Osteocyte (in vitro differentiated cells): ENCODE measurements at regions not wholly inside any gene's neighbourhood (a gene's known extent, or its start where the extent isn't known, plus 50 kb on each side); places are given as distances from the start of the nearest gene placed in this dataset.

Experiments
- DNase-seq: peaks from one replicate; pipeline ENCODE4 v3.0.0; 2021; ENCODE audit warnings: mixed read lengths; ENCODE audit not compliant: unreplicated experiment; ENCODE audit errors: extremely low spot score
- H3K27ac Mint-ChIP-seq: one replicate; pipeline ENCODE4 v1.8.0; 2021; ENCODE audit warnings: mild to moderate bottlenecking, mixed read lengths; ENCODE audit not compliant: unreplicated experiment
- H3K27me3 Mint-ChIP-seq: one replicate; pipeline ENCODE4 v1.8.0; 2021; ENCODE audit warnings: mixed read lengths; ENCODE audit not compliant: unreplicated experiment
- H3K36me3 Mint-ChIP-seq: one replicate; pipeline ENCODE4 v1.8.0; 2021; ENCODE audit warnings: mixed read lengths; ENCODE audit not compliant: unreplicated experiment
- H3K4me1 Mint-ChIP-seq: one replicate; pipeline ENCODE4 v1.8.0; 2021; ENCODE audit warnings: mixed read lengths; ENCODE audit not compliant: unreplicated experiment
- H3K4me3 Mint-ChIP-seq: one replicate; pipeline ENCODE4 v1.8.0; 2021; ENCODE audit warnings: mild to moderate bottlenecking, moderate library complexity, mixed read lengths; ENCODE audit not compliant: unreplicated experiment
- H3K9me3 Mint-ChIP-seq: one replicate; pipeline ENCODE4 v1.8.0; 2021; ENCODE audit warnings: mixed read lengths; ENCODE audit not compliant: unreplicated experiment
- TF ChIP-seq, protein P1 (sequence below): fragments of 200-600 bp; sonication (generic); IDR thresholded peaks from 2 replicates; pipeline ENCODE4 v1.5.0; 2021; ENCODE audit warnings: antibody characterized with exemption, mild to moderate bottlenecking, moderate library complexity

DNA sequence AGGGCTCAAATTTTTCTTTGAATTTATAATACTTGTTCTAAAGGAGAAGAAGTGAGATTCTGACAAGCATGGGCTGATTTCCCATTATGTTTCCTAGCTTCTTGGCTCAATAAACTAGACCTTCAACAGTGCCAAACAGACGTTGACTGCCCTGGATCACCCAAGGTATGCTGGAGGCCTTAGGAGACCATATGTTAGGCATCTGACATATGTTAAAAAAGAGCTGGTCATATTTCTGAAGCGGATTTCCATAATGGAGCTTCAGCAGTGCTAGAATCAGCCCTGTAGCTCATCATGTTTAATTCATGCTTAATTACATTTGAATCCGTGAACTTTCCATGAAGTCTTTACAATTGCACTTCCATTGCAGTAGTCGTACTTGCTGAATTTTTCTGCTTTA, 653.3 kb downstream of the DIAPH3 start:
- Mint-ChIP-seq H3K4me1 (no peaks in the 10 kb centered on the region), H3K27me3 (no peaks in the 10 kb centered on the region), H3K9me3 (no peaks in the 10 kb centered on the region), H3K36me3 (no peaks in the 10 kb centered on the region), H3K27ac (no peak overlapping the region), H3K4me3 (no peak overlapping the region)
- TF ChIP-seq, protein P1, sequence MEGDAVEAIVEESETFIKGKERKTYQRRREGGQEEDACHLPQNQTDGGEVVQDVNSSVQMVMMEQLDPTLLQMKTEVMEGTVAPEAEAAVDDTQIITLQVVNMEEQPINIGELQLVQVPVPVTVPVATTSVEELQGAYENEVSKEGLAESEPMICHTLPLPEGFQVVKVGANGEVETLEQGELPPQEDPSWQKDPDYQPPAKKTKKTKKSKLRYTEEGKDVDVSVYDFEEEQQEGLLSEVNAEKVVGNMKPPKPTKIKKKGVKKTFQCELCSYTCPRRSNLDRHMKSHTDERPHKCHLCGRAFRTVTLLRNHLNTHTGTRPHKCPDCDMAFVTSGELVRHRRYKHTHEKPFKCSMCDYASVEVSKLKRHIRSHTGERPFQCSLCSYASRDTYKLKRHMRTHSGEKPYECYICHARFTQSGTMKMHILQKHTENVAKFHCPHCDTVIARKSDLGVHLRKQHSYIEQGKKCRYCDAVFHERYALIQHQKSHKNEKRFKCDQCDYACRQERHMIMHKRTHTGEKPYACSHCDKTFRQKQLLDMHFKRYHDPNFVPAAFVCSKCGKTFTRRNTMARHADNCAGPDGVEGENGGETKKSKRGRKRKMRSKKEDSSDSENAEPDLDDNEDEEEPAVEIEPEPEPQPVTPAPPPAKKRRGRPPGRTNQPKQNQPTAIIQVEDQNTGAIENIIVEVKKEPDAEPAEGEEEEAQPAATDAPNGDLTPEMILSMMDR, result no peak
- DNase-seq, result no peak

DNA sequence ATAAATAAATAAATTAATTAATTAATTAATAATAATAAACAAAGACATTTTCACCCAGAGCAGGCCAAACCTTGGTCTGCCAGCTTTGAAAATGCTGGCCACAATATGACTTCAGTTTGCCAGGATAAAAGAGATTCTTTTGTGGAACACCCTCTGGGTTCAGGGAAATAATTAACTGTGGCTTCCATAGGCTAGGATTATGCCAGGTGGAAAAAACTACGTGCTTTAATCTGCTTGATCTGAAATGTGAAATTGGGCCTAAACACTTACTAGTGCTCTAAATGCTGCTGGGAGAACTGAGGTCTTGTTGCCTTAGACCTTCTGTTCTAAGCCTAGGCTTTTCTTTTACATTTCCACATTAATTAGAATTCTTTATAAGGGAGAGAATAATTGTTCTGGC, 650.0 kb downstream of the DIAPH3 start:
- TF ChIP-seq, protein P1, result no peak
- Mint-ChIP-seq H3K4me1 (no peaks in the 10 kb centered on the region), H3K36me3 (no peaks in the 10 kb centered on the region), H3K4me3 (no peak overlapping the region), H3K9me3 (no peaks in the 10 kb centered on the region), H3K27ac (no peak overlapping the region), H3K27me3 (peaks cover 2% of the 10 kb centered on the region)
- no peak for DNase-seq

DNA sequence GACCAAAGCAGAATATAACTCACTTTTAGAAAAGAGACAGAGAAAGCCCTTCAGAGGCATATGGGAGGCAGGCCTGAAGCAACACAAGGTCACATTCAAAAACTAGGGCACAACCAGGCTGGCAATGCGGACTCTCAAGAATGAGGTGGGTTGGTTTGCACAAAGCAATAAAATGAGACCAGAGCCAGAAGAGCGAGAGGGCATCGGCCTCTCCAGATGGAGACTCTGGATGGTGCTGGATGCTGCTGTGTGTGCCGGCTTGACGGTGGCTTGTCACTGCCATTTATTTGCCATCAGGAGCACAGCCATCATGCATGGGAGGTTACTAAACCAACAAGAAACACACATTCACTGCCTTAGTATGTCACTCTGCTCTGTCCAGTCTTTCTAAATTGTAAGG, 649.4 kb downstream of the DIAPH3 start:
- no peaks in the 10 kb centered on the region for H3K36me3 Mint-ChIP-seq
- H3K27ac Mint-ChIP-seq, result no peak overlapping the region
- H3K9me3 Mint-ChIP-seq, result no peaks in the 10 kb centered on the region
- no peak for DNase-seq
- H3K4me3 Mint-ChIP-seq, result no peak overlapping the region
- TF ChIP-seq, protein P1, result no peak
- no peaks in the 10 kb centered on the region for H3K4me1 Mint-ChIP-seq
- peaks cover 2% of the 10 kb centered on the region for H3K27me3 Mint-ChIP-seq

DNA sequence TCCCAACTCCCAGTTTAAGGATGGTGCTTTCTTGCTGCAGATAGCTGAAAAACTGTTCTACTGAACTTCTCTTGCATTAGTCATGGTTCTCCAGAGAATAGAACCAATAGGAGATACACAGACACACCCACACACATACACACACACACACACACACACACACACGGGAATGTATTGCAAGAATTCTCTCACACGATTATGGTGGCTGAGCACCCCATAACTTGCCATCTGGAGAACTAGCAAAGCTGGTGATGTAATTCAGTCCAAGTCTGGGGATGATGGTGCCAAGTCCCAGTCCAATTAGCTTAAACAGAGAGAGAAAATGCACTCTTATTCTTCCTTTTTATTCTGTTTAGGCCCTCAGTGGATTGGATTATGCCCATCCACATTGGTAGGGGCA, 643.9 kb downstream of the DIAPH3 start:
- TF ChIP-seq, protein P1, result no peak
- H3K4me3 Mint-ChIP-seq, result no peak overlapping the region
- H3K27ac Mint-ChIP-seq, result no peak overlapping the region
- H3K4me1 Mint-ChIP-seq, result peaks cover 8% of the 10 kb centered on the region
- H3K36me3 Mint-ChIP-seq, result no peaks in the 10 kb centered on the region
- peaks cover 2% of the 10 kb centered on the region for H3K27me3 Mint-ChIP-seq
- no peak for DNase-seq
- no peaks in the 10 kb centered on the region for H3K9me3 Mint-ChIP-seq

DNA sequence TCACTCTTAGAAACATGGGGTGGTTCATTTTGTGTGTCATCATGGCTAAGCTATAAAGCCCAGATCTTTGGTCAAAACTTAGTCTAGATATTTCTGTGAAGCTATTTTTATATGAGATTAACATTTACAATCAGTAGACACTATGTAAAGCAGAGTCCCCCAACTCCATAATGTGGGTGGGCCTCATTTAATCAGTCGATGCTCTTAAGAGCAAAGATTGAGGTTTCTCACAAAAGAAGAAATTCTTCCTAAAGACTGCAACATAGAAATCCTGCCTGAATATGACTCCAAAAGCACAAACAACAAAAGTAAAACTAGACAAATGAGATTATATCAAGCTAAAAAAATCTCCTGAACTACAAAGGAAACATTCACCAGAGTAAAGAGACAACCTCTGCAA, 642.2 kb downstream of the DIAPH3 start:
- H3K27me3 Mint-ChIP-seq, result peaks cover 4% of the 10 kb centered on the region
- no peak overlapping the region for H3K27ac Mint-ChIP-seq
- H3K4me3 Mint-ChIP-seq, result no peak overlapping the region
- no peak for DNase-seq
- H3K36me3 Mint-ChIP-seq, result no peaks in the 10 kb centered on the region
- H3K4me1 Mint-ChIP-seq, result peaks cover 13% of the 10 kb centered on the region
- H3K9me3 Mint-ChIP-seq, result no peaks in the 10 kb centered on the region
- TF ChIP-seq, protein P1, result no peak
